HG03139 (cell line): ENCODE measurements at regions not wholly inside any gene's neighbourhood (a gene's known extent, or its start where the extent isn't known, plus 50 kb on each side); places are given as distances from the start of the nearest gene placed in this dataset.

Source experiments
- ATAC-seq: cut with Tn5 transposase; IDR thresholded peaks from one replicate; pipeline ENCODE4 v1.9.1; 2021; ENCODE audit not compliant: unreplicated experiment

GRCh38 chr4:98210281-98210680, 50.9 kb upstream of the RAP1GDS1 start:
- ATAC-seq, result no peak

- ATAC-seq, result no peak
Observed at GRCh38 chr4:98209111-98209510, 52.1 kb upstream of the RAP1GDS1 start.

- ATAC-seq, result peak; percentile 43
Observed at GRCh38 chr4:98204236-98204553, 57.0 kb upstream of the RAP1GDS1 start.

- peak; percentile 69 for ATAC-seq
Observed at GRCh38 chr4:98203332-98204235, 57.6 kb upstream of the RAP1GDS1 start.

- no peak for ATAC-seq
Observed at GRCh38 chr4:98202907-98203306, 58.3 kb upstream of the RAP1GDS1 start.

GRCh38 chr4:98199247-98199646, 56.0 kb upstream of the STPG2 start:
- ATAC-seq, result no peak

- ATAC-seq, result no peak
Observed at GRCh38 chr4:98195005-98195404, 51.7 kb upstream of the STPG2 start.

- no peak for ATAC-seq
Observed at GRCh38 chr4:98193459-98194105, 50.3 kb upstream of the STPG2 start.
